ENCODE measurements at regions not wholly inside any gene's neighbourhood (a gene's known extent, or its start where the extent isn't known, plus 50 kb on each side); places are given as distances from the start of the nearest gene placed in this dataset.

DNA sequence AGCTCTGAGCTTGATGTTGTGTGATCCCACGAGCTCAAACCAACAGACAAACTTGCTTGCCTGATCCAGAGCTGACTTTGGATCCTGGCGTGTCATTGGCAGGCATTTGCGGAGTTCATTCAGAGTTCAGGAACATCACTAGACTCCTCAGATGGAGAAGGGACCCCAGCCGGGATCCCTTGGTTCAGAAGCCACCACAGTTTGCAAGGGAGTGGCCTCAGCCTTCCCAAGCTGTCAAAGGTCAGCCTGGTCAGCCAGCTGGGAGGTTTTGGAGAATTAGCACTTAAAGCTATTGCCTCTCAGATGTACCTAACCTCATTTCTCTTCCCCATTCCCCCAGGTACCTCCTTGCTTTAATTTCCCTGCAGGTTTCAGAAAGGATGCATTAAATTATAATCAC lies 208.8 kb upstream of the SOX21 start:
- TF ChIP-seq, protein P1, sequence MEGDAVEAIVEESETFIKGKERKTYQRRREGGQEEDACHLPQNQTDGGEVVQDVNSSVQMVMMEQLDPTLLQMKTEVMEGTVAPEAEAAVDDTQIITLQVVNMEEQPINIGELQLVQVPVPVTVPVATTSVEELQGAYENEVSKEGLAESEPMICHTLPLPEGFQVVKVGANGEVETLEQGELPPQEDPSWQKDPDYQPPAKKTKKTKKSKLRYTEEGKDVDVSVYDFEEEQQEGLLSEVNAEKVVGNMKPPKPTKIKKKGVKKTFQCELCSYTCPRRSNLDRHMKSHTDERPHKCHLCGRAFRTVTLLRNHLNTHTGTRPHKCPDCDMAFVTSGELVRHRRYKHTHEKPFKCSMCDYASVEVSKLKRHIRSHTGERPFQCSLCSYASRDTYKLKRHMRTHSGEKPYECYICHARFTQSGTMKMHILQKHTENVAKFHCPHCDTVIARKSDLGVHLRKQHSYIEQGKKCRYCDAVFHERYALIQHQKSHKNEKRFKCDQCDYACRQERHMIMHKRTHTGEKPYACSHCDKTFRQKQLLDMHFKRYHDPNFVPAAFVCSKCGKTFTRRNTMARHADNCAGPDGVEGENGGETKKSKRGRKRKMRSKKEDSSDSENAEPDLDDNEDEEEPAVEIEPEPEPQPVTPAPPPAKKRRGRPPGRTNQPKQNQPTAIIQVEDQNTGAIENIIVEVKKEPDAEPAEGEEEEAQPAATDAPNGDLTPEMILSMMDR (IDR thresholded peaks at IDR 0.05) = no peak
- no peak for TF ChIP-seq POLR2A (IDR thresholded peaks at IDR 0.05)
